Activated T-cell treated with anti-CD3 and anti-CD28 coated beads, Interleukin-2, amount 50 U/mL, for 24 hours (primary cell): ENCODE measurements at regions not wholly inside any gene's neighbourhood (a gene's known extent, or its start where the extent isn't known, plus 50 kb on each side); places are given as distances from the start of the nearest gene placed in this dataset.

Source experiments
- DNase-seq: peaks from one replicate; pipeline ENCODE4 v3.0.0-alpha.2; 2020
- H3K27ac Mint-ChIP-seq: 2 replicates; pipeline ENCODE4 v1.8.0; 2020; ENCODE audit warnings: mild to moderate bottlenecking, mixed read lengths
- H3K27me3 Mint-ChIP-seq: 2 replicates; pipeline ENCODE4 v1.8.0; 2020; ENCODE audit warnings: mixed read lengths
- H3K36me3 Mint-ChIP-seq: 2 replicates; pipeline ENCODE4 v1.8.0; 2020; ENCODE audit warnings: low read depth, mixed read lengths
- H3K4me1 Mint-ChIP-seq: 2 replicates; pipeline ENCODE4 v1.8.0; 2020; ENCODE audit warnings: low read depth, mixed read lengths
- H3K4me3 Mint-ChIP-seq: 2 replicates; pipeline ENCODE4 v1.8.0; 2020; ENCODE audit warnings: mild to moderate bottlenecking, moderate library complexity, mixed read lengths
- H3K9me3 Mint-ChIP-seq: 2 replicates; pipeline ENCODE4 v1.8.0; 2020; ENCODE audit warnings: mixed read lengths

- Mint-ChIP-seq H3K4me1 (peaks cover 10% of the 10 kb centered on the region), H3K9me3 (no peaks in the 10 kb centered on the region), H3K36me3 (no peaks in the 10 kb centered on the region), H3K4me3 (no peak overlapping the region), H3K27me3 (no peaks in the 10 kb centered on the region), H3K27ac (no peak overlapping the region)
- no peak for DNase-seq
Measured at GRCh38 chr6:6889601-6890000, 218.2 kb upstream of the RREB1 start.

- no peak for DNase-seq
- Mint-ChIP-seq H3K4me3 (no peak overlapping the region), H3K27ac (no peak overlapping the region), H3K27me3 (no peaks in the 10 kb centered on the region), H3K9me3 (no peaks in the 10 kb centered on the region), H3K4me1 (peaks cover 10% of the 10 kb centered on the region), H3K36me3 (no peaks in the 10 kb centered on the region)
Measured at GRCh38 chr6:6890400-6890858, 217.3 kb upstream of the RREB1 start.

GRCh38 chr6:6891125-6891721, 216.5 kb upstream of the RREB1 start:
- no peaks in the 10 kb centered on the region for H3K27me3 Mint-ChIP-seq
- no peak for DNase-seq
- H3K4me3 Mint-ChIP-seq = no peak overlapping the region
- H3K4me1 Mint-ChIP-seq = peaks cover 10% of the 10 kb centered on the region
- no peaks in the 10 kb centered on the region for H3K9me3 Mint-ChIP-seq
- H3K36me3 Mint-ChIP-seq = no peaks in the 10 kb centered on the region
- no peak overlapping the region for H3K27ac Mint-ChIP-seq

- Mint-ChIP-seq H3K27me3 (no peaks in the 10 kb centered on the region), H3K9me3 (no peaks in the 10 kb centered on the region), H3K4me3 (no peak overlapping the region), H3K27ac (peak overlapping the region; percentile 2), H3K4me1 (peaks cover 10% of the 10 kb centered on the region), H3K36me3 (no peaks in the 10 kb centered on the region)
- no peak for DNase-seq
Measured at GRCh38 chr6:6891949-6892461, 215.8 kb upstream of the RREB1 start.

- Mint-ChIP-seq H3K9me3 (no peaks in the 10 kb centered on the region), H3K4me3 (no peak overlapping the region), H3K36me3 (no peaks in the 10 kb centered on the region), H3K27me3 (no peaks in the 10 kb centered on the region), H3K4me1 (peaks cover 10% of the 10 kb centered on the region), H3K27ac (no peak overlapping the region)
- DNase-seq = no peak
Measured at GRCh38 chr6:6892744-6893583, 214.8 kb upstream of the RREB1 start.

GRCh38 chr6:6893701-6894100, 214.1 kb upstream of the RREB1 start:
- H3K9me3 Mint-ChIP-seq = no peaks in the 10 kb centered on the region
- H3K36me3 Mint-ChIP-seq = no peaks in the 10 kb centered on the region
- no peaks in the 10 kb centered on the region for H3K27me3 Mint-ChIP-seq
- no peak overlapping the region for H3K4me3 Mint-ChIP-seq
- DNase-seq = no peak
- no peak overlapping the region for H3K27ac Mint-ChIP-seq
- H3K4me1 Mint-ChIP-seq = peaks cover 10% of the 10 kb centered on the region

GRCh38 chr6:6895929-6896328, 211.8 kb upstream of the RREB1 start:
- Mint-ChIP-seq H3K36me3 (no peaks in the 10 kb centered on the region), H3K27ac (no peak overlapping the region), H3K9me3 (no peaks in the 10 kb centered on the region), H3K27me3 (peaks cover 5% of the 10 kb centered on the region), H3K4me1 (peaks cover 10% of the 10 kb centered on the region), H3K4me3 (no peak overlapping the region)
- no peak for DNase-seq

- Mint-ChIP-seq H3K36me3 (no peaks in the 10 kb centered on the region), H3K27me3 (peaks cover 5% of the 10 kb centered on the region), H3K9me3 (no peaks in the 10 kb centered on the region), H3K27ac (no peak overlapping the region), H3K4me1 (peaks cover 3% of the 10 kb centered on the region), H3K4me3 (no peak overlapping the region)
- no peak for DNase-seq
Measured at GRCh38 chr6:6897140-6897539, 210.6 kb upstream of the RREB1 start.

GRCh38 chr6:6900569-6901204, 207.1 kb upstream of the RREB1 start:
- H3K36me3 Mint-ChIP-seq = no peaks in the 10 kb centered on the region
- H3K4me1 Mint-ChIP-seq = no peaks in the 10 kb centered on the region
- H3K27ac Mint-ChIP-seq = no peak overlapping the region
- peaks cover 12% of the 10 kb centered on the region for H3K27me3 Mint-ChIP-seq
- DNase-seq = no peak
- no peaks in the 10 kb centered on the region for H3K9me3 Mint-ChIP-seq
- no peak overlapping the region for H3K4me3 Mint-ChIP-seq

- DNase-seq = no peak
- Mint-ChIP-seq H3K27me3 (peaks cover 15% of the 10 kb centered on the region), H3K4me1 (no peaks in the 10 kb centered on the region), H3K4me3 (no peak overlapping the region), H3K9me3 (no peaks in the 10 kb centered on the region), H3K27ac (no peak overlapping the region), H3K36me3 (no peaks in the 10 kb centered on the region)
Measured at GRCh38 chr6:6901205-6901719, 206.5 kb upstream of the RREB1 start.

- Mint-ChIP-seq H3K36me3 (no peaks in the 10 kb centered on the region), H3K27me3 (peaks cover 19% of the 10 kb centered on the region), H3K9me3 (no peaks in the 10 kb centered on the region), H3K4me1 (no peaks in the 10 kb centered on the region), H3K27ac (no peak overlapping the region), H3K4me3 (no peak overlapping the region)
- no peak for DNase-seq
Measured at GRCh38 chr6:6901945-6902344, 205.8 kb upstream of the RREB1 start.

GRCh38 chr6:6905961-6906518, 201.7 kb upstream of the RREB1 start:
- Mint-ChIP-seq H3K4me1 (no peaks in the 10 kb centered on the region), H3K27ac (no peak overlapping the region), H3K4me3 (no peak overlapping the region), H3K27me3 (peaks cover 28% of the 10 kb centered on the region), H3K36me3 (no peaks in the 10 kb centered on the region), H3K9me3 (no peaks in the 10 kb centered on the region)
- DNase-seq = no peak

- Mint-ChIP-seq H3K36me3 (no peaks in the 10 kb centered on the region), H3K27me3 (peaks cover 30% of the 10 kb centered on the region), H3K27ac (no peak overlapping the region), H3K4me1 (no peaks in the 10 kb centered on the region), H3K4me3 (no peak overlapping the region), H3K9me3 (no peaks in the 10 kb centered on the region)
- no peak for DNase-seq
Measured at GRCh38 chr6:6906570-6907213, 201.1 kb upstream of the RREB1 start.

- Mint-ChIP-seq H3K36me3 (no peaks in the 10 kb centered on the region), H3K4me1 (no peaks in the 10 kb centered on the region), H3K27ac (no peak overlapping the region), H3K4me3 (no peak overlapping the region), H3K9me3 (no peaks in the 10 kb centered on the region), H3K27me3 (peaks cover 34% of the 10 kb centered on the region)
- DNase-seq = no peak
Measured at GRCh38 chr6:6907286-6907685, 200.5 kb upstream of the RREB1 start.
